ENCODE measurements at regions not wholly inside any gene's neighbourhood (a gene's known extent, or its start where the extent isn't known, plus 50 kb on each side); places are given as distances from the start of the nearest gene placed in this dataset.
"Not testable (repeated sequence)": the region's sequence is repeated elsewhere in the genome, so short reads cannot be mapped to it uniquely, and the experiment has no call there.

DNA sequence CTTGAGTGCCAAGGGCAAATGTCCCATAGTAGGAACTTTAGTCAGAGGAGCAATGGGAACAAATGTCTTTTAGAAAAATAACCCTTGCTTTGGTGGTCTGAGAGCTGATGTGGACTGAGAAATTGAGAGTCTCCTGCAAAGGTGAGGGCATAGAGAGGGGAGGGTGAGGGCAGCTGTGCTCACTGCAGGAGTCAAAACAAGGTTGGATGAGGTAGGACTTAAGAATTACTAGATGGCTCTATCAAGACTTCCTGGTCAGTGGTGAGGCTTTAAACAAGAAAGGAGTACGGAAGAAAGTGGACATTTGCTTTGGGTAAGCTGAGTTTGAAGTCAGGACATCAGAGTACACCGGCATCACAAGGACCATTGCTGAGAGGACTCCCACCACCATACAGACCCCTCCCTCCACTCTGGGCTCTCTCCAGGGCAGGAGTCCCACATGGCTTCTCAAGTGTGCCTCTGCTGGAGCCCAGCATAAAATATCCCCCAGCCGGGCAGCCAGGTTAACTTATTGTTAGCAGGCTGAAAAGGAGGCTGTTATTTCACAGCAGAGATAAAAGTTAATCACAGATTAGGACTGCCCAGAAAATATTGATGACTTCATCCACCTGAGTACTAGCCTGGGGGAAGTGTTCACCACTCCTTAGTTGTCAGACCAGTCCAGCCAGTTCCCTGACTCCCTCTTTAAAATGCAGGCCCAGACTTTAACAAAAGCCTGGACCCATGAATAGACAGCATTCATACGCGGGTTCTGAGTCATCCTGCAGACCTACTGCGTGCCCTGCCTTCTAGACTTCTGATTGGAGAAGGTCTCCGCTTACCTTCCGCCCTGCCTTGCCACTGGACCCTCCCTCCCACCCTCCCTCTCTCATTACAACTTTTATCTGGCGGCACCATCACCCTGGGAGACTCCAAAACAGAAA is 167.2 kb downstream of the BCL2L11 start:
- H3K4me3 Mint-ChIP-seq; H3K4me1 Mint-ChIP-seq; H3K9me3 Mint-ChIP-seq; H3K36me3 ChIP-seq (ENCODE audit: insufficient read depth, low read length); H3K4me1 ChIP-seq (ENCODE audit: insufficient read depth, low read length); POLR2A ChIA-PET; H3K27ac Mint-ChIP-seq; H3K27ac ChIP-seq (ENCODE audit: low read depth, low read length); H3K27me3 Mint-ChIP-seq; CTCF ChIA-PET; H3K9me3 ChIP-seq (ENCODE audit: low read length); H3K4me3 ChIP-seq (ENCODE audit: low read length); H3K36me3 Mint-ChIP-seq; H3K27me3 ChIP-seq (ENCODE audit: insufficient read depth, low read length, poor library complexity, severe bottlenecking); DNase-seq: not testable (repeated sequence)

DNA sequence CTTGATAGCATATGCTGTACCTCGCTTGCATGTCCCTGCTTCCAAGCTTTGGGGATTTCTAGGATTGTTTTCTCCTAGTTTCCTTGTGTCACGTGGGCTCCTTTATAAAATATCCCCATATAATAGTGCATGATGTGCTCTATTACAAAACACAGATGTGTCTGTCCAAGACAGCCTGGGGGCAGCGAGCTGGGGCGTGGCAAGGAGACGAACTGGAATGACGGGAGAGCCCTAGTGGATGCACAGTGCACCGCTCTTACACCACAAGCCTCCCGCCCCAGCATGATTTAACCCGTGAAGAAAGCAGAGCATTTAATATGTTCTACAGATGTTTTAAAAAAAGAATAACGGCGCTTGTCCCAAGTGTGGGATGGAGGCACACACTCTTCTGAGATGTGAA is 169.7 kb downstream of the BCL2L11 start:
- H3K4me1 Mint-ChIP-seq; H3K36me3 ChIP-seq (ENCODE audit: insufficient read depth, low read length); H3K27ac ChIP-seq (ENCODE audit: low read depth, low read length); H3K4me3 ChIP-seq (ENCODE audit: low read length); H3K9me3 ChIP-seq (ENCODE audit: low read length); H3K4me1 ChIP-seq (ENCODE audit: insufficient read depth, low read length); H3K9me3 Mint-ChIP-seq; DNase-seq; CTCF ChIA-PET; H3K4me3 Mint-ChIP-seq; H3K36me3 Mint-ChIP-seq; H3K27me3 ChIP-seq (ENCODE audit: insufficient read depth, low read length, poor library complexity, severe bottlenecking); H3K27ac Mint-ChIP-seq; POLR2A ChIA-PET; H3K27me3 Mint-ChIP-seq: not testable (repeated sequence)

DNA sequence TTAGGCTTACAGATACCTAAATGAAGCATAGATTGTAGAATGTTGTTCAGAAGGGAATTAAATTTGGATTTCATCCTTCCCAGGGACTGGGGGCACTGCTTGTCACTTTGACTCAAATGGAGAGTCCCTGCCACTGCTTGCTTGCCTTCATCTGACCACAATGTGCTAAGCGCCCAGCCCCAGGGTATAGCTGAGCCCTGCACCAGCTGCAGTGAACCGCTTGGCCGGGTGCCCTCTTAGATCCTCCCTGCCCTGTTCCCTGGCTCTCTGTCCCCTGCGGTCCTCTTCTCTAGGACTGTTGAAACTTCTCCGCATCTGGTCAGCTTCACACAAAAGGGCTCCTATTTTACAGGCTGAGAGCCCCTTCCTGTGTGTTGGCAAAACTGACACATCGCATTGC is 170.9 kb downstream of the BCL2L11 start:
- DNase-seq, POLR2A ChIA-PET, H3K9me3 Mint-ChIP-seq: not testable (repeated sequence)

DNA sequence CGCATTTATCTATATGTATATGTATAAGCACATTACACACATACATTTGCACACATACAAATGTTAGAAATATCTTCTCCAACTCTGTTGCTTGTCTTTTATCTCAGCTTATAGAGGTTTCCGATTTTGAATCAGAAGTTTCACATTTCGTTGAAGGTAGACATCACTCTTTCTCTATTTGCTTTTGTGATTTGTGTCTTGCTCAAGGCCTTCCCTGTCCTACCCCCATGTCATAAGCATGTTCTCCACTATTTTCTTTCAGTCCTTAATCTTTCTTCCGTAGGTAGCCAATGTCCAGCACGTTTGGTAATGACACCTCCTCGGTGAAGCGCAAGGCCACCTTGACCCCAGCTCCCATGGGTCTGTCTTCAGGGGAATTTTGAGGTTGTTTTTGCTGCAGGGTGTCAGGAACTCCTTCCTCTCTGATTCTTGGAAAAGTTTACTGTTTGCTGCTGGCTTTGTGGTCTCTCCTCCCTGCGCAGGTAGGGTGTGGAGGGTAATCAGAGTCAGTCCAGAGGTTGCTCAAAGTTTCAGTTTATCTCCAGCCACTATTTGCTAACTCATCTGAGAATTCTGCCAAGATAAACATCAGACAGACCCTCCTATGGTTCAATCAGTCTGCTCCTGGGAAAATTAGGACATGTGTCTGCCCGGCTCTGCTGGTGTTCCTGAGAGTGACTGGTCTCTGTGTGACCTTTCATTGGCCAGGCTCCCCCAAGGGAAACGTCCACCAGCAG is 171.7 kb downstream of the BCL2L11 start:
- H3K4me3 ChIP-seq (ENCODE audit: low read length); POLR2A ChIA-PET; H3K9me3 Mint-ChIP-seq; H3K36me3 ChIP-seq (ENCODE audit: insufficient read depth, low read length); DNase-seq; H3K27ac Mint-ChIP-seq; H3K4me1 ChIP-seq (ENCODE audit: insufficient read depth, low read length); H3K4me1 Mint-ChIP-seq; H3K4me3 Mint-ChIP-seq; H3K27me3 ChIP-seq (ENCODE audit: insufficient read depth, low read length, poor library complexity, severe bottlenecking); H3K36me3 Mint-ChIP-seq; H3K27ac ChIP-seq (ENCODE audit: low read depth, low read length); H3K27me3 Mint-ChIP-seq; H3K9me3 ChIP-seq (ENCODE audit: low read length); CTCF ChIA-PET: not testable (repeated sequence)

More for the DNA sequence above, 170.9 kb downstream of the BCL2L11 start:
- H3K36me3 ChIP-seq (ENCODE audit: insufficient read depth, low read length); H3K36me3 Mint-ChIP-seq; H3K27ac Mint-ChIP-seq; H3K9me3 ChIP-seq (ENCODE audit: low read length); CTCF ChIA-PET; H3K4me3 ChIP-seq (ENCODE audit: low read length); H3K4me1 ChIP-seq (ENCODE audit: insufficient read depth, low read length); H3K27me3 Mint-ChIP-seq; H3K27ac ChIP-seq (ENCODE audit: low read depth, low read length); H3K4me1 Mint-ChIP-seq; H3K4me3 Mint-ChIP-seq; H3K27me3 ChIP-seq (ENCODE audit: insufficient read depth, low read length, poor library complexity, severe bottlenecking): not testable (repeated sequence)

DNA sequence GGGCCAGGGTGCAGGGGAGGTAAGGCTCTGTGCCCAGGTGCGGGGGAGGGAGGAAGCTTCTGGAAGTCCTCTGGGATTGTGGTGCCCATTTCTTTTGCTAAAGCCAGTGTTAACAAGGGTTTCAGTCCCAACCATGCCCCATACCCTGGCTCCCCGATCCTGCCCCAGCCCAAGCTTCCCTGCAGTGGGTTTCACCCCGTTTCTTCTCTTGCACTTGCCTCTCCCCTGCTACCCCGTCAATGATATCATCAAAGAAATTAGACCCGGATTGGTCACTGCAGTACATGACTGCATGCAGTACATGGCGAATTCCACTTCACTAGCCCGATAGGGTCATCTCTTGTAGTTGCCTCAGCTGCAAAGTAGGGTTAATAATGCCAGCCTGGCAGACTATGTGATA is 174.0 kb downstream of the BCL2L11 start:
- H3K36me3 Mint-ChIP-seq; DNase-seq; H3K27ac Mint-ChIP-seq; H3K4me1 ChIP-seq (ENCODE audit: insufficient read depth, low read length); H3K27ac ChIP-seq (ENCODE audit: low read depth, low read length); H3K27me3 Mint-ChIP-seq; H3K9me3 Mint-ChIP-seq; POLR2A ChIA-PET; CTCF ChIA-PET; H3K4me3 ChIP-seq (ENCODE audit: low read length); H3K9me3 ChIP-seq (ENCODE audit: low read length); H3K36me3 ChIP-seq (ENCODE audit: insufficient read depth, low read length); H3K4me1 Mint-ChIP-seq; H3K4me3 Mint-ChIP-seq; H3K27me3 ChIP-seq (ENCODE audit: insufficient read depth, low read length, poor library complexity, severe bottlenecking): not testable (repeated sequence)

DNA sequence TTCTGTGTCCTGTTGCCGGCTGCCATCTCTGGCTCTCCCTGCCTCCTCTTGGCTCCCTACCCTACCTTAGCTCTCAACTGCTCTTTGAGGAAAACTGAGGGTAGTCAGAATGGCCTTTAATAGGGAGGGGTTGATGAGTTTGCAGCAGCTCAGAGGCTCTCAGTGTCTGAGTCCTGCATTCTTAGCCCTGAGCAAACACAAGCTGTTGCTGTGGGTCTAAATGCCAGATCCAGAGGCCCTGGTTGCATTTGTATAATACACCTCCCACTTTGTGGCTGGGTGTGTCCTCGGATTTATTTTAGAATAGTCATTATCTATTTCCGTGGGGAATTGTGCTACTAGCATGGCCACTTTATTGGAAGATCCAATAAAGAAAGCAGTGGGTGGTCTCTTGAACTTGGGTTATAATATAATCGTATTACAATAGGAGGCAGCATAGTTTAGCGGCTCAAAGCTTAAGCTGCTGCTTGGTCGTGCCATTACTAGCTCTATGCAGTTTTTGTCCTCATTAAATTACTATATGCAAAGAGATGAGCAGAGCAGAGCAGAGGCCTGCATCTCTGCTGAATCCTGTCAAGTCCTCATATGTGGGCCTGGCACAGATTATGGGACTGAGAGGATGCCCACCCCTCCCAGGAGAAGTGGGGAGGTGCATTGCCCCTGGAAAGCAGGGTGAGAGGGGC is 175.5 kb downstream of the BCL2L11 start:
- DNase-seq; H3K36me3 ChIP-seq (ENCODE audit: insufficient read depth, low read length); H3K4me3 Mint-ChIP-seq; H3K4me3 ChIP-seq (ENCODE audit: low read length); H3K27me3 ChIP-seq (ENCODE audit: insufficient read depth, low read length, poor library complexity, severe bottlenecking); CTCF ChIA-PET; H3K4me1 ChIP-seq (ENCODE audit: insufficient read depth, low read length); POLR2A ChIA-PET; H3K36me3 Mint-ChIP-seq; H3K4me1 Mint-ChIP-seq; H3K27me3 Mint-ChIP-seq; H3K27ac Mint-ChIP-seq; H3K9me3 Mint-ChIP-seq; H3K9me3 ChIP-seq (ENCODE audit: low read length); H3K27ac ChIP-seq (ENCODE audit: low read depth, low read length): not testable (repeated sequence)

DNA sequence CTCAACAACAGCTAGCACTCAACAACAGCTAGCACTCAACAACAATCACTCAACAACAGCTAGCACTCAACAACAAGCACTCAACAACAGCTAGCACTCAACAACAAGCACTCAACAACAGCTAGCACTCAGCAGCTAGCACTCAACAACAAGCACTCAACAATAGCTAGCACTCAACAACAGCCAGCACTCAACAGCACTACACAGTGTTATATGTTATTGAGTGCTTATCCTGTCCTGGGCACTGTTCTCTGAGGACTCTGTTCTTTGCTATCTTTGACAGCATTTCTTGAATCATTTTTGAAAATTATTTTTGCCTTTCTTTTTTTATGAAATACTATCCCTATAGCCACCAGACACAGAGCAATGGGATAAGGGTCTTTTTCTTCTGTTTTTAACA is 176.4 kb downstream of the BCL2L11 start:
- H3K27ac Mint-ChIP-seq; DNase-seq; H3K9me3 ChIP-seq (ENCODE audit: low read length); H3K9me3 Mint-ChIP-seq; POLR2A ChIA-PET; H3K4me3 Mint-ChIP-seq; H3K4me3 ChIP-seq (ENCODE audit: low read length); H3K4me1 ChIP-seq (ENCODE audit: insufficient read depth, low read length); H3K36me3 Mint-ChIP-seq; H3K36me3 ChIP-seq (ENCODE audit: insufficient read depth, low read length); CTCF ChIA-PET; H3K27me3 ChIP-seq (ENCODE audit: insufficient read depth, low read length, poor library complexity, severe bottlenecking); H3K4me1 Mint-ChIP-seq; H3K27ac ChIP-seq (ENCODE audit: low read depth, low read length); H3K27me3 Mint-ChIP-seq: not testable (repeated sequence)

DNA sequence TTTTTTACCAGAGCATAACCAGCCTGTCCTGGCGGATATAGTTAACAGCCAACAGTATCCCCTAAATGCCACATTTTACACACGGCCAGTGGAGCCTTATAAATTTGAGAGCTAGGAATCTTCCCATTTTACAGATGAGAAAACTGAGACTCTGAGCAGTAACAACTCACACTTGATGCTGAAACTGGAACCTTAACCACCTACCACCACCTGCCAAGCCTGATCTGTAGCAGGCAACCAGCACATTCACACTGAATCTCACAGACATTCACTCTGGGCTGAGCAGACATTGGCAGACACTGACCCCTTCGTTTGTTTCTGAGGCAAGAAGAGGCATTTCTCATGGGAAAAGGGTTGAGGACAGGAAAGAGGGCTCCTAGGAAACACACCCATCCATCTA is 178.2 kb downstream of the BCL2L11 start:
- H3K36me3 ChIP-seq (ENCODE audit: insufficient read depth, low read length); H3K4me1 ChIP-seq (ENCODE audit: insufficient read depth, low read length); DNase-seq; H3K27me3 Mint-ChIP-seq; H3K4me1 Mint-ChIP-seq; H3K27ac Mint-ChIP-seq; H3K27me3 ChIP-seq (ENCODE audit: insufficient read depth, low read length, poor library complexity, severe bottlenecking); POLR2A ChIA-PET; H3K9me3 ChIP-seq (ENCODE audit: low read length); H3K9me3 Mint-ChIP-seq; H3K27ac ChIP-seq (ENCODE audit: low read depth, low read length); H3K4me3 ChIP-seq (ENCODE audit: low read length); H3K36me3 Mint-ChIP-seq; H3K4me3 Mint-ChIP-seq; CTCF ChIA-PET: not testable (repeated sequence)

Measured in CD8-positive, alpha-beta memory T cell (primary cell).